GM12864 (cell line): ENCODE measurements at regions not wholly inside any gene's neighbourhood (a gene's known extent, or its start where the extent isn't known, plus 50 kb on each side); places are given as distances from the start of the nearest gene placed in this dataset.

ENCODE experiments used
- DNase-seq: peaks from one replicate; pipeline ENCODE4 v3.0.0-alpha.2; 2011; ENCODE audit warnings: low read depth
- H3K4me3 ChIP-seq: 2 replicates; pipeline ENCODE4 v1.5.1; 2011; ENCODE audit warnings: mild to moderate bottlenecking, low read depth, low read length, control low read depth
- CTCF ChIP-seq: IDR thresholded peaks from 2 replicates; pipeline ENCODE4 v1.5.1; 2011; ENCODE audit warnings: low read depth, mild to moderate bottlenecking, moderate library complexity, low read length, control low read depth, inconsistent platforms; ENCODE audit errors: missing control alignments

GRCh38 chr2:35409762-35410161 lies 945.8 kb upstream of the CRIM1 start:
- no peak for TF ChIP-seq CTCF
- DNase-seq = no peak
- H3K4me3 ChIP-seq = no peak overlapping the region

- no peak overlapping the region for H3K4me3 ChIP-seq
- DNase-seq = no peak
- TF ChIP-seq CTCF = no peak
Measured at GRCh38 chr2:35408320-35408719, 947.3 kb upstream of the CRIM1 start.

- no peak for DNase-seq
- TF ChIP-seq CTCF = no peak
- no peak overlapping the region for H3K4me3 ChIP-seq
Measured at GRCh38 chr2:35391736-35392442, 963.7 kb upstream of the CRIM1 start.

GRCh38 chr2:35378791-35379190 lies 976.8 kb upstream of the CRIM1 start:
- TF ChIP-seq CTCF = no peak
- DNase-seq = no peak
- no peak overlapping the region for H3K4me3 ChIP-seq

- no peak for TF ChIP-seq CTCF
- H3K4me3 ChIP-seq = no peak overlapping the region
- no peak for DNase-seq
Measured at GRCh38 chr2:35374845-35375244, 980.7 kb upstream of the CRIM1 start.

DNA sequence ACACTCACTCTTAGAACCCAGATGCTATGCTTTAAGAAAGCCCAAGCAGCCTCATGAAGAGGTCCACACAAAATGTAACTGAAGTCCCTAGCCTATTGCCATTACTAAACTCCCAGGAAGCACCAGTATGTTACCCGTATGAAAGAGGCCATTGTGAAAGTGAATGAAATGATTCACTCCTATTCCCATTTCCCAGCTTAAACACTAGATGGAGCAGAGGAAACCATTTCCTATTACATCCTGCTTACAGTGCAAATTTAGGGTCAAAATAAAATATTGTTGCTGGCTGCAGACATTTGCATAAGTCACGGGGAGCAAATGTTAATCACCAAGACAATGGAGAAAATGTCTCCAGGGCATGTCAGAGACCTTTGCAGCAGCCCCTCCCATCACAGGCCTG lies 989.7 kb upstream of the CRIM1 start:
- no peak for TF ChIP-seq CTCF
- no peak overlapping the region for H3K4me3 ChIP-seq
- no peak for DNase-seq

DNA sequence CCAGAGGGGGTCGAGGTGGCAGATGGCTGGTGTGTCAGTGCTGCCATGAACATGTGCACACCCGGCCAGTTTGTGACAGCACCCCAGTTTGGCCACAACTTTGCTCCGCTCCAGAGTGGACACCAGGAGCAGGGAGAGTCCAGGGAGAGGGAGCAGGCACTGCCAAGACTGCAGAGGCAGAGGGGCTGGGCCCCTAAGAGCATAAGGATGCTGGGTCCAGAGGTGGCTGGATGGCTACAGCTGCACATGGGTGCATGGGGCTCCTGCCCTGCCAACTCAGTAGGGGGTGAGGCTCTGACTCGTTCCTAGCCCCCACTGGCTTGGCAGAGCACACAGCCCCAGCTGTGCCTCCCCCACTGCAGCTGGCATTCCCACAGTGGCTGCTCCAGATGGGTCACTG lies 999.2 kb upstream of the CRIM1 start:
- H3K4me3 ChIP-seq = no peak overlapping the region
- no peak for TF ChIP-seq CTCF
- DNase-seq = no peak
